Breast epithelium (tissue), 4 donors: ENCODE measurements at regions not wholly inside any gene's neighbourhood (a gene's known extent, or its start where the extent isn't known, plus 50 kb on each side); places are given as distances from the start of the nearest gene placed in this dataset.
"Not testable (repeated sequence)": the region's sequence is repeated elsewhere in the genome, so short reads cannot be mapped to it uniquely, and the experiment has no call there.

Source experiments
- DNase-seq, 2 donors: peaks; one replicate each; pipeline ENCODE4 v3.0.0-alpha.2; 2019; ENCODE audit warnings: low spot score in 2 of 2
- H3K27ac ChIP-seq, 2 donors: fragments of 200-600 bp; sonication (generic) in 1 of 2; one replicate each; pipeline ENCODE4 v1.5.1; 2016 to 2019; ENCODE audit warnings: mild to moderate bottlenecking in 1 of 2
- H3K27me3 ChIP-seq, 2 donors: fragments of 200-600 bp; sonication (generic) in 1 of 2; one replicate each; pipeline versions ENCODE4 v1.5.1 to v1.6.0; 2017 to 2019; ENCODE audit warnings: control low read depth in 1 of 2, mild to moderate bottlenecking in 1 of 2
- H3K36me3 ChIP-seq: fragments of 200-600 bp; one replicate; pipeline ENCODE4 v1.5.1; 2019
- H3K4me1 ChIP-seq, 2 donors: fragments of 200-600 bp; sonication (generic); one replicate each; pipeline ENCODE4 v1.5.1; 2016 to 2019; ENCODE audit warnings: control low read depth in 1 of 2
- H3K4me3 ChIP-seq, 3 donors: fragments of 200-600 bp; sonication (generic); 1 replicate in 2 of 3; 2 replicates in 1 of 3; pipeline ENCODE4 v1.5.1; 2016 to 2019; ENCODE audit warnings: mild to moderate bottlenecking in 3 of 3, moderate library complexity in 2 of 3
- H3K9me3 ChIP-seq, 2 donors: fragments of 200-600 bp; sonication (generic) in 1 of 2; one replicate each; pipeline ENCODE4 v1.5.1; 2016 to 2019; ENCODE audit warnings: control low read depth in 1 of 2
- CTCF ChIP-seq, 3 donors: fragments of 450-650 bp; IDR thresholded peaks; one replicate each; pipeline ENCODE4 v1.5.1; 2016 to 2017; ENCODE audit warnings: antibody characterized with exemption in 3 of 3, mild to moderate bottlenecking in 3 of 3, moderate library complexity in 3 of 3
- POLR2A ChIP-seq: fragments of 450-650 bp; IDR thresholded peaks from one replicate; pipeline ENCODE4 v1.6.1; 2016; ENCODE audit warnings: antibody characterized with exemption, mild to moderate bottlenecking, moderate library complexity
- POLR2AphosphoS5 ChIP-seq, 3 donors: sonication (generic); formaldehyde crosslinking; IDR thresholded peaks; one replicate each; pipeline ENCODE4 v1.6.1; 2017; ENCODE audit warnings: antibody characterized with exemption in 3 of 3
- intact Hi-C: fragments of 100-400 bp; cut with DNase I; formaldehyde crosslinking; loops from one replicate; pipeline ENCODE4 v1.15.1; 2023; ENCODE audit warnings: low total_unique reads

- Histone ChIP-seq H3K27me3 (no peaks in the 10 kb centered on the region), H3K27ac (no peak overlapping the region), H3K36me3 (no peaks in the 10 kb centered on the region), H3K4me1 (no peaks in the 10 kb centered on the region), H3K9me3 (no peaks in the 10 kb centered on the region), H3K4me3 (no peak overlapping the region)
- TF ChIP-seq POLR2A = no peak
- no peak for TF ChIP-seq CTCF (IDR thresholded peaks at IDR 0.05)
- TF ChIP-seq POLR2AphosphoS5 (IDR thresholded peaks at IDR 0.05) = no peak
- DNase-seq = no peak
- intact Hi-C loops = loop anchor here (10.0 kb wide), 1 partner anchor 930 kb away; no protein-coding TSS in a partner anchor
Measured at GRCh38 chrX:148284821-148285220, 215.6 kb upstream of the AFF2 start.

- DNase-seq = no peak
- no peak overlapping the region for H3K27ac ChIP-seq
- intact Hi-C loops = loop anchor here (10.0 kb wide), 1 partner anchor 926 kb away; no protein-coding TSS in a partner anchor
Measured at GRCh38 chrX:148288451-148288850, 212.0 kb upstream of the AFF2 start.

GRCh38 chrX:148290041-148290440, 210.4 kb upstream of the AFF2 start:
- Histone ChIP-seq H3K9me3 (no peaks in the 10 kb centered on the region), H3K27me3 (no peaks in the 10 kb centered on the region), H3K27ac (no peak overlapping the region), H3K4me3 (no peak overlapping the region), H3K36me3 (no peaks in the 10 kb centered on the region), H3K4me1 (no peaks in the 10 kb centered on the region)
- TF ChIP-seq POLR2AphosphoS5 (IDR thresholded peaks at IDR 0.05) = no peak
- no peak for TF ChIP-seq CTCF (IDR thresholded peaks at IDR 0.05)
- TF ChIP-seq POLR2A = no peak
- DNase-seq = no peak
- intact Hi-C loops = no loop called here

More at GRCh38 chrX:148288451-148288850, 212.0 kb upstream of the AFF2 start:
- Histone ChIP-seq H3K36me3 (no peaks in the 10 kb centered on the region), H3K27me3 (no peaks in the 10 kb centered on the region), H3K9me3 (no peaks in the 10 kb centered on the region), H3K4me1 (no peaks in the 10 kb centered on the region), H3K4me3 (no peak overlapping the region)
- TF ChIP-seq CTCF (IDR thresholded peaks at IDR 0.05) = no peak
- TF ChIP-seq POLR2AphosphoS5 (IDR thresholded peaks at IDR 0.05) = no peak
- TF ChIP-seq POLR2A = no peak

- intact Hi-C loops = no loop called here
- Histone ChIP-seq H3K27ac (no peak overlapping the region), H3K4me3 (no peak overlapping the region), H3K9me3 (no peaks in the 10 kb centered on the region), H3K4me1 (no peaks in the 10 kb centered on the region), H3K27me3 (no peaks in the 10 kb centered on the region), H3K36me3 (no peaks in the 10 kb centered on the region)
- TF ChIP-seq POLR2AphosphoS5 (IDR thresholded peaks at IDR 0.05) (no peak), CTCF (IDR thresholded peaks at IDR 0.05) (no peak), POLR2A (no peak)
- no peak for DNase-seq
Measured at GRCh38 chrX:148290931-148291330, 209.5 kb upstream of the AFF2 start.

GRCh38 chrX:148298737-148299136, 201.7 kb upstream of the AFF2 start:
- DNase-seq = no peak
- Histone ChIP-seq H3K36me3 (no peaks in the 10 kb centered on the region), H3K9me3 (no peaks in the 10 kb centered on the region), H3K4me3 (no peak overlapping the region), H3K4me1 (no peaks in the 10 kb centered on the region), H3K27me3 (no peaks in the 10 kb centered on the region), H3K27ac (no peak overlapping the region)
- no peak for TF ChIP-seq POLR2A
- intact Hi-C loops = no loop called here

GRCh38 chrX:148305214-148305613, 195.2 kb upstream of the AFF2 start:
- H3K4me3 ChIP-seq, DNase-seq, intact Hi-C loops, H3K9me3 ChIP-seq, H3K27ac ChIP-seq, H3K4me1 ChIP-seq, H3K36me3 ChIP-seq, H3K27me3 ChIP-seq: not testable (repeated sequence)
